HG03565 (cell line): ENCODE measurements at regions not wholly inside any gene's neighbourhood (a gene's known extent, or its start where the extent isn't known, plus 50 kb on each side); places are given as distances from the start of the nearest gene placed in this dataset.

Experiments
- ATAC-seq: cut with Tn5 transposase; IDR thresholded peaks from one replicate; pipeline ENCODE4 v1.9.1; 2021; ENCODE audit warnings: mild to moderate bottlenecking, moderate library complexity; ENCODE audit not compliant: unreplicated experiment

DNA sequence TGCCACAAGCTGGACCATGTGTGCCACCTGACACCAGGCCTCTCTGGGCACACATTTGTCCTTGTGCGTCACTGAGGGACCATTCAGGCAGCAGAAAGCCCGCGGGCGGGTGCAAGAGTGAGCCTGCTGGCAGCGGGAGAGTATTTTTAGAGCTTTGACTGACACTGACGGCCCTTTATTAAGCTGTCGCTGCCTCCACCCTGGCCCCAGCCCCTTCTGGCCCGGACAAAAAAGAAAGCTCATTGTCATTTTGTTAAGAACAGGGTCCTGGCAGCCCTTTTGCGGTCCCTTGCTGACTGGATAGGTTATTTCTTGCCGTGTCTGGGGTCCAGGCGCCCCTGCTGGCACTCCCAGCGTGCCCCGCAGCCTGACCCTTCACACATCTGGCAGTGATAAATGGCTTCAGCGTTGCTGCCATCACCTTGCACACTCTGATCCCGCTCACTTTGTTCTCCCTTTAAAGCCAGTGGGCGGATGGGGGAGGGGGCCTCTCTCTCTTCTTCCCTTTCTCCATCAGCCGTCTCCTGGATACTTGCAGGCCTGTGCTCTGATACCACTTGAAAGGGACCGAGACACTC lies 78.4 kb upstream of the NKD1 start:
- ATAC-seq: no peak

DNA sequence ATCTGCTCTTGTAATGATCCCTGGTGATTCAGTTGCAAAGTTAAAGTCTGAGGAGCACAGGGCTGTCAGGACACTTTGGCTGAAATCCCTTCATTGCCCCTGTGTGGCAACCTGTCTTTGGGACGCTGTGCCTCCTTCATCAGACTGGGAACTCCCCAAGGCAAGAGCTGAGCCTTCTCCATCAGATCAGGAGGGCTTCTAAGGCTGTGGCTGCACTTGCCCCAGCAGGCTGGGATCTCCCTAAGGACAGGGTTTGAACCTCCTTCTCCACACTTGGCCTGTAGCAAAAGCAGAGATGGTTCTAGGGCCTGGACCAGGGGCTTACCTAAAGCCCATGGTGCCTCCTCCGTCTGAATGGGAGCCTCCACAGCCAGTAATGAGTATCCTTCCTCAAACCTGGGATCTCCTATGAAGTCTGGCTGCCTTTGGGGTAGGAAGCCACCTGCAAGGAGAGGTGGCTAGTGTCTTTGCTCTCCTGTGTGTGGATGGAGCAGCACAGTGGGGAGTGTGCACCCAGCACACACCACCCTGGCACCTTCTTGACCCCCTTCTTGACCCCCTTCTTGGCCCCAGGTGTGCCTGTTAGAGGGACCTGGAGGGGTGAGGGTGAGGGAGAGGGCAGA lies 79.0 kb upstream of the NKD1 start:
- no peak for ATAC-seq

DNA sequence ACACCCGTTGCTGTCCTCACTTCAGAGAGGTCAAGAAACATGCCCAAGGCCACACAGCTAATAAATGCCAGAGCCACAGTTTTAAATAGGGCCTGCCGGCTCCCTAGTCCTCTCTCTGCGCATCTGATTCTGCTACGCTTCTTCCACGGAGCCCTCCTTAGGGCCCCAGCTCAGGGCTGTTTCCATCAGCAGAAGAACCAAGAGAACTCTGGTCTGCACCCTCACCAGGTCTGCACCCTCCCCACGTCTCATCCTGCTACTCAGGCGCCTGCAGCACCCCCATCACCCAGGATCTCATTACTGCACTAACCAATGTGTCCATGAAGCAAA lies 79.5 kb upstream of the NKD1 start:
- ATAC-seq: no peak

DNA sequence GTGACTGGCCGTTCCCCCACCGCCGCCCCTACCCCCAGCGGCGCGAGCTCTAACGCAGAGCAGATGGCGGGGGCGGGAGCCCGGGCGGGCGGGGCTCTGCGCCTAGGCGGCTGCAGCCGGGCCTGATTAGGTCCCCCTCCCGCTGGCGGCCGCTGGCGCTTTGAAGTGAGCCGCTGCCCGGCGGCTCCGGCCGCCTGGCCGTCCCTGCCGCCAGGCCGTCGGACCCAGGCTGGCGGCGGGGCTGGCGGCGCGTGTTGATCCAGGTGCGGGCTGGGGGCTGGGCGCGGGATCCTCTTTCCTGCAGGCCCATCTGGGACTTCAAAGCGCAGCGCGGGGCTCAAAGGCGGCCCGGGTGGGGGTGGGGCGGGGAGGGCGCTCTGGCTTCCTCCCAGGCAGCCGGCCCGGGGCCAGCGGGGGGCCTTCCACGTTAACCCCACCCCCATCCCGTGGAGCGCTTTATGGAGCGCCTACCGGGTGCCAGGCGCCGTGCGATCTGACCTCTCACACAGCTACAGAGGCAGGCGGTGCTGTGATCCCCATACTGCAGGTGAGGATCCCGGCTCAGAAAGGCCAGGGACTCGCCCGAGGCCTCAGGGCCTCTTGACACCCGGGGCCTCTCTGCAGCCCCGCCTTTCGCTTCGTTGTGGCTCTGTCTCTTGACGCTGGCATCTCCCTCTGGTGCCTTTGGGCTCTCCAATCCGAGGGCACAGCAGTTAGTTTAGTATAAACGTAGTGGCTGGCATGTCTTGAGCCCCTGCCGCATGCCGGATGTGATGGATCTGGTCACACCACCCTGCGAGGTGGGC lies 80.0 kb upstream of the NKD1 start:
- no peak for ATAC-seq

DNA sequence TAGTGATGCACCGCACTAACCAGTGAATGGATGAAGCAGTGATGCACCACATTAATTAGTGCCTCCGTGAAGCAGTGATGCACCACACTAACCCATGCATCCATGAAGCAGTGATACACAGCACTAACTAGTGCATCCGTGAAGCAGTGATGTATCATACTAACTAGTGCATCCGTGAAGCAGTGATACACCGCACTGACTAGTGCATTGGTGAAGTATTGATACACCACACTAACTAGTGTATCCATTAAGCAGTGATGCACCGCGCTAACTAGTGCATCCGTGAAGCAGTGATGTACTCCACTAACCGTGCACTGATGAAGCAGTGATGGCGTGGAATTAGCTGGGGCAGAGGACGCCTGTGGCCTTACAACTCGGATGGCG lies 80.6 kb upstream of the NKD1 start:
- ATAC-seq: no peak

DNA sequence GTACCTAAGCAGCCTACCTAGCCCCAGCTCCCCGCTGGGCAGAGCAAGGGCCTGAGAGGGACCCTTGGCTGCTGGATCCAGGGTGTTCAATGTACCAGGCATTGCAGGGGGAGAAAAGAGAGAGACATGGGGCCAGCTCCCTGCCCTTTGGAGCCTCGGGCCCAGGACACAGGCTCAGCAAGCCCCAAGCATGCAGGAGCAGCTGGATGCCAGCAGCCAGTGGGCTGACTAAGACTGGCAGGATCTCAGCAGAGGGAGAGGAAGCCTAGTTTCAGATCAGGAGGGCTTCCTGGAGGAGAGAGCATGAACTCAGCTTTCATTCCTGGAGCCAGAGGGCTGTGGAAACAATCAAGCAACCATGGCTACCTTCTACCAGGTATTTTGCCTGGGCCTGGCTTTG lies 82.0 kb upstream of the NKD1 start:
- no peak for ATAC-seq

DNA sequence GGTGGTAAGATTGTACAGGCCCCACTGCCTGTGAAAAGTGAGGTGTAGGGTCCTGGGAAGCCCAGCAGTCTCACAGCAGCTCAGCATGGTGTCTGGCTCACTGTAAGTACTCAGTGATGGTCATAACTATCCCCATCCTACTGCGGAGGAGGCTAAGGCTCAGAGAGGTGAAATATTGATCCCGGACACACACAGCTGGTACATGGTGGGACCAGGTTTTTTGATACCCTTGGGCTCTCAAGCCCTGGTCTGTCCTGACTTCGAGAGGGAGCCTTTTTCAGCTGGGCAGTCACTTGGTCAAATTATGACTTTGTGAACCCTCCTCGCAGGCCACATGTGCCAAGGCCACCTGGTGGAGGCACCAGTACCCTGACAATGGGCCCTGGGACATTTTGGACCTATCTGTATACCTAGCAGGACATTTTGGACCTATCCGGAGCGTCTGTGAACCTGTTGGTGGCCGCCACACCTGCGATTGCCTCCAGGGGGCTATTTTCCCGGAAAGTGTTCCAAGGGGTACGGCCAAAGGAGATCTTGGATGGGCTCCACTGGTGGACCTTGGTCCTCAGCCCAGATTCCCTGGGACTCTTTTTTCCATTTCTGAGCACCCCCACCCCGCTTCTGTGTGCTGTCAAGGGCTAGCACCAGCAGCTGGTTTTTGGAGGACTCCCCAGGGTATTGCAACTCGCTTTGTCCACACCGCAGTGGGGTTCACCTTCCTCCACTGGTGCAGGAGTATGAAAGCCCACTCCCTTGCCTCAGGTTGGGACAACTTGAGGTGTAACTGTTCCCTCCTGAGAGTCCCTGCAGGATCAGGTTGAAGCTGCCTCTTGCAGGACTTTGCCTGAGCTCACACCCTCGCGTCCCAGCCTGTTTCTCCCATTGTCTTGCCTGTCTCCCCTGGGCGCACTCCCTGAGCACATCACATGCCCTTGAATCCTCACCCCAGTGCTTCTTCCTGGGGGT lies 83.6 kb upstream of the NKD1 start:
- ATAC-seq: no peak

DNA sequence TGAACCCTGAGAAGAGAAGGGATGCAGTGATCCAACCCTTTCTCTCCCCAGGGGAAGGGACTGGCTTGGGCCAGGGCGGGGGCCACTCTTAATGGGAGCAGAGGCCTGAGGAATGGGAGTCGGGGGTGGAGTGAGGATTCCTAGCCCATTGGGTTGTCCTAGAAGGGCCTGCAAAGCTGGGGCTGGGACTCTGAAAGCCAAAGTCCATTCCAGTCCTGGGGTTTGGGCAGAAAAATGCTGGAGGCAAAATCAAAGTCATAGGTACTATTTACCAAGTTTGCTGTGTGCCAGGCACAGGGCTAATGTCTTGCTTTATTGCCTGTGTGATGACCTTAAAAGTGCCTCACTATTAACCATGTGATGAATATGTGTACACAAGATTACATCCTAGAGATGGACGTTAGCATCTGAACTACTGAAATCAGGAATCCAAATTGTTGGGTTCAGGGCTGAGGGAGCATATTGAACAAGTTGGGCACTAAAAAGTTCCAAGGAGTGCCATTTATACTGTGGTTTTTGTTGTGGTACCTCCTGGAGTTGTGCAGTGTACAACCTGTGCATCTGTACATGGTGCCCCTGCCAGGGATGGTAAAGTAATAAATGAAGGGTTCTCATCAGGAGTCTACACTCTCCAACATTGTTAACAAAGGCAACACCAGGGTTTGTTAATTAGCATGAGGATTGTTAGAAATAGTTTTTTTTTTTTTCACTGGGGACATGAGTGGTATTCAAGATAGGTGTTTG lies 84.4 kb upstream of the NKD1 start:
- ATAC-seq: no peak

DNA sequence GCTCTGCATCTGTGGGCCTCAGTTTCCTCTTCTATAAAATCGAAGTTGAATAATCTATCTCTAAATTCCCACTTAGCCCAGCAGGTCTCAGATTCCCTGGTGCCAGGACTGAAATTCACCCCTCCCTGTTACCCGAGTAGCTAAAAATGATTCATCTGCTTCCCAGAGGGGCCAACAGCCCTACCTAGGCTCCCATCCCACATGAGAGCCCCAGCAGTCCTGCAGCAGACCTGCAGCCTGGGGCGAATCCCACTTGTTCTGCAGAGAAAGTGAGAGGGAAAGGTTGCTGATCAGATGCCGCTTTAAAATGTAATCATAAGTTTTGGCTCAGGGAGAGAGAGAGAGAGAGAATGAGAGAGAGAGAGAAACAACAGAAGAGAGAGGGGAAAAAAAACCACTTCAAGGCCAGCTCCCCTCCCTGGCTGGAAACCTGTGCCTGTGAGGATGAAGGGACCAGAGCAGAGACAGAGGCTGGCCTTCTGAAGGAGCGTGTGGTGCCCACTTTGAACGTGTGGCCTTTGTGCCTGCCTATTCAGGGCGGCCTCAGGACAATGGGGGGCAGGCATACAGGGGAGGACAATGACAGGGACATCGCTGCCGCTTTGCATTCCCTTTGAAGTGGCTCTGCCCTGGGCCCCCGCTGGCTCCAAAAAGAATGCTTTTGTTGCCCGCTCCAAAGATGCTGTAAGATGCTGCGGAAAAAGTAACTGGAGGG lies 85.2 kb upstream of the NKD1 start:
- ATAC-seq: no peak

DNA sequence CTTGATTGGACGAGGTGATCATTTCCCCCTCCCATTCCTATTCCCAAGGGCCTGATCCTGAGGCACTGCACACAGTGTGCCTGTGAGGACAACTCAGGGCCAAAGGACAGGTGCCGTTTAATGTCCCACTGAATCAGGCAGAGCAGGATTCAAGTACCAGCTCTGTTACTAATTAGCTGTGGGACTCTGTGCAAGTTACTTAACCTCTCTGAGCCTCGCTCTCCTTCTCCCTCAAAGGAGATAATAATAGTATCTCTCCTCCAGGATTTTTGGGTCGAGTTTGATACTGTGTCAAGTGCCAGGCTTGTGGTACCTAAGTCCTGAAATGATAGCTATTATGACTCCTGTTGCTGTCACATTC lies 86.8 kb upstream of the NKD1 start:
- ATAC-seq: no peak

DNA sequence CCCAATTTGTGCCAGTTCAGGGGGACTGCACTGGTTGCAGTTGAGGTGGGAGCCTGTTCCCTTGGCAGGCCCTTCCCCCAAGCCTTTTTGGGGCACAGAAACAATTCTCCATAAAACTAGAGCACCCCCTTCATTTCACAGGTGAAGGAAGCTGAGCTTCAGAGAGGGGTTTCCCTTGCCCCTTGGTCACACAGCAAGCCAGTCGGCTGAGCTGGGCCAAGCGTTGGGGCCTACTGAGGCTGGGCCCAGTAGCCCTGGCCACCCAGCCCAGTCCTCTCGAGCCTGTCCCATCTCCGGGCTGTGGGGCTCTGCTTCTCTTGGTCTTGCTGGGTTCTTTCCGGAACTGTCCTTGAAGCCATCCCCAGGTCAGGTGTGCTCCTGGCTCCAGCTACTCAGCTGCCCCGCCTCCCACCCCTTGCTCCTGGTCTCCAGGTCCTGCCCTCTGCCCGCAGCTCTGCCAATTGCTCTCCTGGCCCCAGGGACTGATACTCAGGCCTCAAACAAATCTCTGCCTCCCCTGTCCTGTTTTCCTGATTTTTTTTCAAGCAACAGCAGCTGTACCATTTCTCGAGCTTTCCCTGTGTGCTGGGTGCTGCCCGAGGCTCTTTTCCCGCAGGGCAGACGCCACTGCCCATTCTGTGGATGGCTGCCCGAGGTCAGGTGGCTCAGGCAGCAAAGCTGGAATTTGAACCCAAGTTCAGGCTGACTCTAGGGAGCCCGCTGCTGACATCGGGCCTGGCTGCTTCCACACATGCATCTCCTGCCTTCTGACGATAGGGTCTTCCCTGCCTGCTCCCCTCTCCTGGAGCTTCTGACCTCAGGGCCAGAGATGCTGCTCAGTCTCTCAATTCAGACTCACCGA lies 87.4 kb upstream of the NKD1 start:
- no peak for ATAC-seq

DNA sequence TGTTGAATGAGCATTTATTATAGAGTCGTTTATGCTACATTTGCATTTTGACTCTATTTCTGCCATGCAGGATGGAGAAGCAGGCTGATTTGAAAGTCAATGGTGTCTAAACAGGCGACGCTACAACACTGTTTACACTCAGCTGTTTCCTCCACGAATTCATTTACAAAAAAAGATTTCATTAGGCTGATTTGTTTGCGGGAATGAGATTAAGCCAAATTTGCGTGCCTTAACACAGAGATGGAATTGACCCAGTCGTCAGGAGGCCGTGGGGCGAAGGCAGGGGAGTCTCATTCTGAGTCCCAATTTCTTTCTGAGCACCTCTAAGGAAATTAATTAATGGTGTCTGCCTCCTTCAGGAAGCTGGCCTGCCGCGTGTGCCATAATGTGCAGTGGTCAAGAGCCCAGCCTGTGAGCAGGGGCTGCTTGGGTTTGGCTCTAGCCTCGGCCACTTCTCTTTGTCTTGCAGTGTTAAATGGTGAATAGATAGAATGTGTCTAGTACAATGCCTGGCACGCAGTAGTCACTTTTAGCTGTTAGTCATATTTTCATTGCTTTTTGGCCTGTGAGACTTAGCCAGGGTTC lies 88.6 kb upstream of the NKD1 start:
- ATAC-seq: no peak

DNA sequence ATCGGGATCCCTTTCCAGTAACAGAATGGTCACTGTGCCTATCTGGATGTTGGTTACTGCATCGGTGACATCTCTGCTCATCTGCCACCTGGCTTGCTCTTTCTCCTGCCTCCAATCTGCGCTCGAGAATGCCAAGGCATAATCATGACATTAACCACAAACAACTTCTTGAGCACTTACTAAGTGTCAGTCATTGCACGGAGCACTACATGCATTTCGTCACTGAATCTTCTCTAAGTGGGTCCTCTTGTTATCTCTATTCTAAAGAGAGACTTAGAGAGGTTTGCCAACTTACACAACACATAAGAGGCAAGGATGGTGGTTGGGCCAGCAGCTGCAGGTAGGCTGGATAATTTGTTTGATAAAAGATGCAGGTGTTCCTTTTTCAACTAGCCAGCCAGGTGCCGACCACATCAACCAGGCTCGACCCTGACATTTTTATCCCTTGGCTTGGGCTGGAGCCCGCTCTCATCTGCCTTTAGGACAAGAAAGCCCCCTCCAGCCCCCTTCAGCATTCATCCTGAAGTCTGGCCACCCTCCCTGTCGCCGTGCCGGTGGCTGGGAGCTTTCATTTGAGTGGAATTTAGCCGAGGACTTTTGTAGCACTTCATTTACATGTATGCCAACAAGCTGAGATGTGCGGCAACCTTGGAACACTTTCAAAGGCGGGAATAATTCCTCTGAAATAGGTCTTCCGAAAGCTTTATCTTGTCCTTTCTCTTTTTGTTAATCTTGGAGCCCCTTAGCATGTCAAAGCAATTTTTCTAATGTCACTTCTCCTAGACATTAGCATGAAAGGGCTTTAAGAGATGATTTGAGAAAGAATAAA lies 89.3 kb upstream of the NKD1 start:
- ATAC-seq: no peak

DNA sequence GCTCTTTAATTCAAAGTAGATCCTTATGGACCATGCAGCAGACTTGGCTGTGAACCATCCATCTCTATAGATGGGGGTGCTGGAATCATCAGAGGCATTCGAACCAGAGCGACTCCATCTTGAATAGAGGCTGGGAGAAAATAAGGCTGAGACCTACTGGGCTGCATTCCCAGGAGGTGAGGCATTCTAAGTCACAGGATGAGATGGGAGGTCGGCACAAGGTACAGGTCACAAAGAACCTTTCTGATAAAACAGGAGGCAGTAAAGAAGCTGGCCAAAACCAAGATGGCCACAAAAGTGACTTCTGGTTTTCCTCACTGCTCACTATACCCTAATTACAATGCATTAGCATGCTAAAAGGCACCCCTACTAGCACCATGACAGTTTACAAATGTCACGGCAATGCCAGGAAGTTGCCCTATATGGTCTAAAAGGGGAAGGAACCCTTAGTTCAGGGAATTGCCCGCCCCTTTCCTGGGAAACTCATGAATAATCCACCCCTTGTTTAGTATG lies 89.2 kb upstream of the BRD7 start:
- ATAC-seq: no peak

DNA sequence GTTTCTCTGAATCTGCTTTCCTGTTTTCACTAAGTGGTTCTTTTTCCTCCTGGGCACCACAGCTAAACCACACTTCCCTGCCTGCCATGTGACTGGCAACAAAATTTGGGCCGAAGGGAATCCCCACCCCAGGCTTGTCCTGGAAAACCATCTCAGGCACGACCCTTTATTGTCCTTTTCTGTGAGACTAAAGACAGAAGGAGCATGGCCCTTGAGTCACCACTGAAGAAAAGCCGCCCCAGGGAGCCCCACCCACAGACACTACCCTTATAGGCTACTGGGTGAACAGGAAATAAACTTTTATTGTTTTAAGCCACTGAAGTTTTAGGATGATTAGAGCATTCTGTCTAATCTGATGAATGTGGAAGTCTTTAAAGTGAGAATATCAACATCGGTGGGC lies 88.6 kb upstream of the BRD7 start:
- no peak for ATAC-seq

DNA sequence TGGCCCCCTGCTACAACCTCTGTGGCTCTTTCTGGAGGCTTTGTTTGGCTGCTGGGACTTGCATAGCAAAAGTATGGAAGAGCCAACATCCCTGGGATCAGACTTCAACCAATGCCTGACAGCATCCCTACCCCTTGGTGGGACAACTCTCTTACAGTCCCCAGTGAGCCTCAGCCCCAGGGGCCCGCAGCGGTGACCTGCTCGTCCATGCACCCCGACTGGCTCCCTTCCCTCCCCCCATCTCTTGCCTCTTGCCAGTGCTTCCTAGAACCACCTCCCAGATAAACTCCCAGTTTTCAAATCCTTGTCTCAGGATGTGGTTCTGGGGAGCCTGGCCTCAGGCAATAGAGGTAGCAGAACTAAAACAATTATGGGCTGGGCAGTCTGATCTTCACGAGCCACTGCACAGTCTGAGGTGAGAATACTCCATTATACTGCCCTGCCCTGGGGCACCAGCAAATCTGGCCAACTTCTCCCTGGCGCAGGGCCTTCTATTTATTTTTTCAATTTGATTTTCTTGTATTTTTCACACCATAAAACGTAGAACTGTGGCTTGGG lies 86.6 kb upstream of the BRD7 start:
- ATAC-seq: no peak

DNA sequence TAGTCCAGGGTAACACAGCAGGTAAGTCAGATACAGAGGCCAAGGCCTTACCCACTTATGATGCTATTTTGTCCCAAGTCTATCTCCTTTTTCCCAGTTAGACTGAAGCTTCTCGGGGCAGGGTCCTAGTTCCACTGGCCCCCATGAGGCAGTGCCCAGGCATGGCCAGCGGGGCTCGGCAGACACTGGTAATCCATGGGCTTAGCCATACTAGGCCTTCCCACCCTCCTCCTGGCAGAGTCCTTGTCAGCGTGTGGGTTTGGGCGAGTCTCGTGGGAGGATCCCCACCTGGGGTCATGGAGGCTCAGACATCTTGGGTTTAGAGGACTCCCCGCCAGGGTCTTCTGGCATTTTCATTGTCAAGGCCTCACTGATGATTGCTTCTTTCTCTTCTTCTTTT lies 84.7 kb upstream of the BRD7 start:
- ATAC-seq: no peak
